ENCODE measurements at regions not wholly inside any gene's neighbourhood (a gene's known extent, or its start where the extent isn't known, plus 50 kb on each side); places are given as distances from the start of the nearest gene placed in this dataset.

- intact Hi-C loops (cut with DNase I), result no loop called here
- ATAC-seq (no peak), DNase-seq (no peak)
Observed at GRCh38 chr18:53785811-53786210, 438.7 kb downstream of the MBD2 start.

- intact Hi-C loops (cut with DNase I), result no loop called here
- no peak for ATAC-seq
- DNase-seq, result no peak
Observed at GRCh38 chr18:53784253-53784652, 440.2 kb downstream of the MBD2 start.

GRCh38 chr18:53780666-53781065, 443.8 kb downstream of the MBD2 start:
- no peak for ATAC-seq
- DNase-seq, result no peak
- intact Hi-C loops (cut with DNase I), result no loop called here

- DNase-seq (no peak), ATAC-seq (no peak)
- intact Hi-C loops (cut with DNase I), result no loop called here
Observed at GRCh38 chr18:53772293-53772692, 452.2 kb downstream of the MBD2 start.

- intact Hi-C loops (cut with DNase I), result no loop called here
- ATAC-seq, result no peak
Observed at GRCh38 chr18:53771664-53772063, 452.8 kb downstream of the MBD2 start.

GRCh38 chr18:53765211-53765610, 459.3 kb downstream of the MBD2 start:
- DNase-seq, result no peak
- ATAC-seq, result no peak
- intact Hi-C loops (cut with DNase I), result no loop called here

More at GRCh38 chr18:53771664-53772063, 452.8 kb downstream of the MBD2 start:
- no peak for DNase-seq

- intact Hi-C loops (cut with DNase I), result no loop called here
- ATAC-seq (no peak), DNase-seq (no peak)
Observed at GRCh38 chr18:53764086-53764485, 460.4 kb downstream of the MBD2 start.

- DNase-seq, result no peak
- ATAC-seq, result no peak
- intact Hi-C loops (cut with DNase I), result no loop called here
Observed at GRCh38 chr18:53757328-53757727, 467.1 kb downstream of the MBD2 start.

GRCh38 chr18:53756610-53756972, 467.9 kb downstream of the MBD2 start:
- intact Hi-C loops (cut with DNase I), result no loop called here

GRCh38 chr18:53755914-53756609, 468.4 kb downstream of the MBD2 start:
- ATAC-seq (no peak), DNase-seq (no peak)
- intact Hi-C loops (cut with DNase I), result no loop called here

More at GRCh38 chr18:53756610-53756972, 467.9 kb downstream of the MBD2 start:
- no peak for DNase-seq
- ATAC-seq, result no peak

GRCh38 chr18:53754154-53754553, 470.3 kb downstream of the MBD2 start:
- intact Hi-C loops (cut with DNase I), result no loop called here
- no peak for DNase-seq
- ATAC-seq, result no peak

GRCh38 chr18:53753601-53754000, 470.9 kb downstream of the MBD2 start:
- intact Hi-C loops (cut with DNase I), result no loop called here
- DNase-seq (no peak), ATAC-seq (no peak)

GRCh38 chr18:53752781-53753367, 471.6 kb downstream of the MBD2 start:
- ATAC-seq (no peak), DNase-seq (no peak)
- intact Hi-C loops (cut with DNase I), result no loop called here

- DNase-seq (no peak), ATAC-seq (no peak)
- intact Hi-C loops (cut with DNase I), result no loop called here
Observed at GRCh38 chr18:53749766-53750165, 474.7 kb downstream of the MBD2 start.

- intact Hi-C loops (cut with DNase I), result no loop called here
- DNase-seq (no peak), ATAC-seq (no peak)
Observed at GRCh38 chr18:53747663-53748160, 476.8 kb downstream of the MBD2 start.

GRCh38 chr18:53747210-53747609, 477.3 kb downstream of the MBD2 start:
- ATAC-seq, result no peak
- intact Hi-C loops (cut with DNase I), result no loop called here
- DNase-seq, result no peak

GRCh38 chr18:53745986-53746385, 478.5 kb downstream of the MBD2 start:
- no peak for ATAC-seq
- intact Hi-C loops (cut with DNase I), result no loop called here
- no peak for DNase-seq

- ATAC-seq, result no peak
- intact Hi-C loops (cut with DNase I), result no loop called here
- DNase-seq, result no peak
Observed at GRCh38 chr18:53745224-53745967, 479.1 kb downstream of the MBD2 start.

GRCh38 chr18:53739700-53740099, 484.8 kb downstream of the MBD2 start:
- intact Hi-C loops (cut with DNase I), result no loop called here
- DNase-seq (no peak), ATAC-seq (no peak)

- DNase-seq (no peak), ATAC-seq (no peak)
- intact Hi-C loops (cut with DNase I), result no loop called here
Observed at GRCh38 chr18:53735526-53735925, 488.9 kb downstream of the MBD2 start.

All from left cardiac atrium (tissue), 4 donors.